ENCODE measurements at regions not wholly inside any gene's neighbourhood (a gene's known extent, or its start where the extent isn't known, plus 50 kb on each side); places are given as distances from the start of the nearest gene placed in this dataset.
A peak's percentile ranks its signal among the peaks of the same experiment; 100 is the strongest.

GRCh38 chr10:113381981-113382509 is 170.8 kb upstream of the HABP2 start:
- peaks cover 0 to 5% (median 3%) of the 10 kb centered on the region in 3 donors for H3K27me3 Mint-ChIP-seq (ENCODE audit: low read depth in 3 of 3)

GRCh38 chr10:113382691-113383090 is 170.2 kb upstream of the HABP2 start:
- H3K27ac Mint-ChIP-seq = peak overlapping the region; percentile 96 to 99 (median 98)
- no peaks in the 10 kb centered on the region for H3K9me3 Mint-ChIP-seq
- H3K4me1 Mint-ChIP-seq = peaks cover 24 to 37% of the 10 kb centered on the region in 2 donors
- peak overlapping the region; percentile 88 to 96 (median 90) for H3K4me3 Mint-ChIP-seq
- peaks cover 0 to 4% (median 3%) of the 10 kb centered on the region in 3 donors for H3K27me3 Mint-ChIP-seq (ENCODE audit: low read depth in 3 of 3)
- H3K36me3 Mint-ChIP-seq = no peaks in the 10 kb centered on the region
- DNase-seq = no peak

More at GRCh38 chr10:113381981-113382509, 170.8 kb upstream of the HABP2 start:
- Mint-ChIP-seq H3K4me1 (peaks cover 24 to 37% of the 10 kb centered on the region in 2 donors), H3K4me3 (peak overlapping the region; percentile 88 to 96 (median 90)), H3K36me3 (no peaks in the 10 kb centered on the region), H3K9me3 (no peaks in the 10 kb centered on the region), H3K27ac (peak overlapping the region; percentile 96 to 99 (median 98))
- DNase-seq = peak; percentile 47 to 65 (median 64)

DNA sequence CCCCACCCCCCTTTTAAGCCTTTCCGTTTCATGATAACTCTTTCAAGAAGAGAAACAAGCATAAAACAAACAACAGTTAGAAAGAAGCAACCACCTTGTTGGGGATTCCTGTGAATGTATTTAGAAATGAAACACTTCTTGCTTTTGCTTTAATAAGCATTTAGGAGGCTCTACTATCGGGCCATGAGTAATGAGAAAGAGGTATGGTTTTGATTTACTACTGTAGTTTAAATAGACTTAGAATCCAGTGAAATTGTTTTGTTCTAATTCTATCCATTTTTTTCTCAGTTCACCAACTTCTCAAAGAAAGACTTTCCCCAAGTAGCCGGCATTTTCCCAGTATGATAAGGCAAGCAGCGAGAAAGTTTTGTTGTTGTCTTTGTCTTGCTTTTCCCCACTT is 168.7 kb upstream of the HABP2 start:
- Mint-ChIP-seq H3K4me1 (peaks cover 24 to 37% of the 10 kb centered on the region in 2 donors), H3K4me3 (no peak overlapping the region), H3K27ac (no peak overlapping the region), H3K27me3 (ENCODE audit: low read depth in 3 of 3) (peaks cover 0 to 4% (median 2%) of the 10 kb centered on the region in 3 donors), H3K9me3 (no peaks in the 10 kb centered on the region), H3K36me3 (no peaks in the 10 kb centered on the region)
- no peak for DNase-seq

GRCh38 chr10:113385021-113385999 is 167.5 kb upstream of the HABP2 start:
- Mint-ChIP-seq H3K9me3 (no peaks in the 10 kb centered on the region), H3K4me1 (peaks cover 24 to 37% of the 10 kb centered on the region in 2 donors), H3K27me3 (ENCODE audit: low read depth in 3 of 3) (peaks cover 0 to 4% (median 4%) of the 10 kb centered on the region in 3 donors), H3K27ac (peak overlapping the region in 1 of 6 donors; percentile 27), H3K4me3 (peak overlapping the region in 4 of 5 donors; percentile 30 to 40 (median 35)), H3K36me3 (no peaks in the 10 kb centered on the region)
- peak; percentile 57 to 70 (median 64) for DNase-seq

DNA sequence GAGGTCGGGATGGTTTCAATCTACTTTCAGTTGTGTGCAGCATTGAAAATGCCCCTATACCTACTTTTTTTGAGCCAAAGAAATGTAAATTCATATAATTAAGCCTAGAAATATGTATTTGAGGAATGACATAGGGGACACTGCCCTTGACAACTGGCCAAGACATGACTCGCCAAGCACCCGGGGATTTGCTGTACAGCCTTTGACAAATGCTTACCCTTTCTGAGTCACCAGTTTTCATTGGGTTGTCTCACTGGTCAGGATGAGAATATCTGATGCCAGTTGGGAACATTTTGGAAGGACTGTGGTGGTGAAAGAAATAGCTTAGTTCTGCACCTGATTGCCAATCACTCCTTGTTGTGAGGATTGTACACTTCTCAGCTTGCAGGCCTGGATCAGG is 166.8 kb upstream of the HABP2 start:
- H3K27ac Mint-ChIP-seq = no peak overlapping the region

GRCh38 chr10:113389969-113390368 is 162.9 kb upstream of the HABP2 start:
- DNase-seq = no peak
- Mint-ChIP-seq H3K27me3 (ENCODE audit: low read depth in 3 of 3) (peaks cover 0 to 11% (median 4%) of the 10 kb centered on the region in 3 donors), H3K9me3 (no peaks in the 10 kb centered on the region), H3K36me3 (no peaks in the 10 kb centered on the region), H3K27ac (no peak overlapping the region), H3K4me1 (peaks cover 2 to 3% of the 10 kb centered on the region in 2 donors), H3K4me3 (no peak overlapping the region)

More for the DNA sequence above, 166.8 kb upstream of the HABP2 start:
- Mint-ChIP-seq H3K27me3 (ENCODE audit: low read depth in 3 of 3) (peaks cover 0 to 6% (median 4%) of the 10 kb centered on the region in 3 donors), H3K9me3 (no peaks in the 10 kb centered on the region), H3K4me3 (no peak overlapping the region), H3K36me3 (no peaks in the 10 kb centered on the region), H3K4me1 (peaks cover 23 to 35% of the 10 kb centered on the region in 2 donors)
- DNase-seq = no peak

DNA sequence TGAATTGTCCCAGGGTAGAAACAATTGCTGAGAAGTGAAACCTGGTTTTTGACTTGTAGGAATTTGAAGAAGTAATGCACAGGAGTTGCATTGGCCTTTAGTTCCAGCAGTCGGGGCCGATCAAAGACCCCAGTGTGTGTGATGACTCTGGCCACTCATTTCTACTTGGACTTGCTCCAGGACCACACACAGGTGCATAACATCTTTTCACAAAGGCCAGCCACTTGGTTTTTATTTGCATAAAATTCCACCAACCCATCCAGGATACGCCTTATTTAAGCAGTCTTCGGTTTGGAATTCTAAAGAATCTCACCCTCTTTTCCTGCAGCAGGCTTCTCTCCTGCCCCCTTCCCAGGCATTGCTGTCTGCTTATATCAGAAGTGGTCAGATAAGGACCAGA is 162.0 kb upstream of the HABP2 start:
- Mint-ChIP-seq H3K27ac (no peak overlapping the region), H3K36me3 (no peaks in the 10 kb centered on the region), H3K9me3 (no peaks in the 10 kb centered on the region), H3K27me3 (ENCODE audit: low read depth in 3 of 3) (peaks cover 2 to 11% (median 4%) of the 10 kb centered on the region in 3 donors), H3K4me1 (no peaks in the 10 kb centered on the region), H3K4me3 (no peak overlapping the region)
- DNase-seq = no peak

DNA sequence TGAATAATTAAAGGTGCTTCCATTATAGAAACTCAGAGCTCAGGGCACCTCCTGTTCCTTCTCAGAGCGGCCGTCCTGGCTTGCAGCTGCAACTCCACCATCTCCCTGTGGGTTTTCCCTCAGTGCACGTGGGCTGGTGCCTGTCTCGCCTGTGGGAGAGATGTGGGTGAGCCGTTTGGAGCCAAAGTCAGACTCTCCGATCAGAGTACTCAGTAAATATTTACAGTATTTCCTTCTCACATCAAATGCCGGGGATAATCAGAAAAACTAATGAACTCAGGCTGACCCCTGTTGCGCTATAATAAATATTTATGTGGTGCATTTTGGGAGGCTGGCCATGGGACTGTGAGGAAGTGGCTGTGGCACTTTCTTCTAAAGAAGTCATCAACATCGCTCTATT is 155.8 kb upstream of the HABP2 start:
- no peak for DNase-seq
- Mint-ChIP-seq H3K9me3 (no peaks in the 10 kb centered on the region), H3K4me1 (no peaks in the 10 kb centered on the region), H3K27ac (no peak overlapping the region), H3K4me3 (no peak overlapping the region), H3K36me3 (no peaks in the 10 kb centered on the region), H3K27me3 (ENCODE audit: low read depth in 3 of 3) (peaks cover 0 to 6% (median 6%) of the 10 kb centered on the region in 3 donors)

- Mint-ChIP-seq H3K4me3 (no peak overlapping the region), H3K36me3 (no peaks in the 10 kb centered on the region), H3K4me1 (no peaks in the 10 kb centered on the region), H3K27me3 (ENCODE audit: low read depth in 3 of 3) (peaks cover 0 to 6% (median 2%) of the 10 kb centered on the region in 3 donors), H3K9me3 (no peaks in the 10 kb centered on the region), H3K27ac (no peak overlapping the region)
- DNase-seq = no peak
These were observed 153.8 kb upstream of the HABP2 start for GRCh38 chr10:113399065-113399464.

- Mint-ChIP-seq H3K36me3 (no peaks in the 10 kb centered on the region), H3K27me3 (ENCODE audit: low read depth in 3 of 3) (peaks cover 0 to 3% (median 2%) of the 10 kb centered on the region in 3 donors), H3K4me1 (no peaks in the 10 kb centered on the region), H3K4me3 (no peak overlapping the region), H3K9me3 (no peaks in the 10 kb centered on the region), H3K27ac (no peak overlapping the region)
- no peak for DNase-seq
These were observed 150.3 kb upstream of the HABP2 start for GRCh38 chr10:113402602-113403001.

DNA sequence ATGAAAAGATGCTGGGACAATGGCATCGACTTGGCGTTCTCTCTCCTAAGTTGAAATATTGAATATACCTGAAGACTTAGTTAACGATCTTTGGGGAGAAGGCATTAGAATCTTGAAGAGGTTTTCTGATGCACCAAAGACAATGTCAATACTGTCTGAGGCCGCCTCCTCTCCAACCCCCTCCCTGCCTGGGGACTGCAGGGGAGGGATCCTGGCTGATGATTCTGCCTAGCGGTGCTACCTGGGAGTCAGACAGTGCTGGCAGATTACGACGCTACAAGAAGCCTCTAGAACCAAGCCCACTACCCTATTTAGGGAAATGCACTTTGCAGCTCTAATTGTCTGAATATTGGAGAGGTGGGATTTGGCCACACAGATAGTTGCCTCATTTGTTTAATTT is 145.6 kb upstream of the HABP2 start:
- Mint-ChIP-seq H3K27ac (no peak overlapping the region), H3K4me3 (no peak overlapping the region), H3K9me3 (peaks cover 0 to 2% (median 0%) of the 10 kb centered on the region in 6 donors), H3K27me3 (ENCODE audit: low read depth in 3 of 3) (peaks cover 2 to 4% (median 3%) of the 10 kb centered on the region in 3 donors), H3K4me1 (no peaks in the 10 kb centered on the region), H3K36me3 (no peaks in the 10 kb centered on the region)
- DNase-seq = no peak

DNA sequence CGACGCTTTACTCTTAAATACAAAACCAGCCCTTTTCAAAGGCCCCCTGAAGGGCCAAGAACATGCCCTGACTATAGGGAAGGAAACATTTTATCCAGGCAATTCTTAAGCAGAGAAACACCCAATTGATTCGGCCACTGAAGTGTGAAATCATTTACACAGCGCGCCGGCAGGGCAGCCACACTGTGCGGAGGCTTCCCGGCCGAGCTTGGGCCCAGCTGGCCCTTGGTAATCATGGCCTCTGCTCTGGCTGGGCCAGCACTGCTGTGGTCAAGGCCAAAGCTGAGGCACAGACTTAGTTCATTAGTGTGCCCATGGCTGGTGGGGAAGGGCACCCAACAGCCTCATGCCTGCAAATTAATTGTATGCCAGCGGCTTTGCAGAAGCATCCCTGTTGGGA is 143.7 kb upstream of the HABP2 start:
- Mint-ChIP-seq H3K9me3 (peaks cover 0 to 4% (median 0%) of the 10 kb centered on the region in 6 donors), H3K27me3 (ENCODE audit: low read depth in 3 of 3) (peaks cover 2 to 4% (median 3%) of the 10 kb centered on the region in 3 donors), H3K4me1 (no peaks in the 10 kb centered on the region), H3K36me3 (no peaks in the 10 kb centered on the region), H3K4me3 (no peak overlapping the region), H3K27ac (no peak overlapping the region)
- DNase-seq = no peak

DNA sequence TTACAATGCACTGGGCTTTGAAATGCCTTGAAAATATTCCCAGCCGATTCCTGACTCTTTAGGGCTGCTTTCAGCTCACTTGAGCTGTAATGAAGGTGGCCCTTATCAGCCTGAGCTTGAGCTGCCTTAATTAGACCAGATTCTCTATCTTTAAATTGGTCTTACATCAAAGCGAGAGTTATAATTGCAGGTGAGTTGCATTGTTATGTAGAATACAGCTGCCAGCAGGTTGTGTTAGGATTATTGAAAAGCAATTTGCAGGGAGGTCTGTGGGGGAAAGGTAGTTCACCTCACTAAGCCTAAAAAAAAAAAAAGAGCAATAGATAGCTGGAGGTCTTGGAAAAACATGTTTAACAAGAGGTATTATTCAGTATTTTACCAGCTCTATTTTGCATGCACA is 142.2 kb upstream of the HABP2 start:
- Mint-ChIP-seq H3K4me3 (no peak overlapping the region), H3K4me1 (no peaks in the 10 kb centered on the region), H3K36me3 (no peaks in the 10 kb centered on the region), H3K27ac (no peak overlapping the region), H3K9me3 (peaks cover 0 to 4% (median 0%) of the 10 kb centered on the region in 6 donors), H3K27me3 (ENCODE audit: low read depth in 3 of 3) (peaks cover 3 to 8% (median 6%) of the 10 kb centered on the region in 3 donors)
- DNase-seq = no peak

DNA sequence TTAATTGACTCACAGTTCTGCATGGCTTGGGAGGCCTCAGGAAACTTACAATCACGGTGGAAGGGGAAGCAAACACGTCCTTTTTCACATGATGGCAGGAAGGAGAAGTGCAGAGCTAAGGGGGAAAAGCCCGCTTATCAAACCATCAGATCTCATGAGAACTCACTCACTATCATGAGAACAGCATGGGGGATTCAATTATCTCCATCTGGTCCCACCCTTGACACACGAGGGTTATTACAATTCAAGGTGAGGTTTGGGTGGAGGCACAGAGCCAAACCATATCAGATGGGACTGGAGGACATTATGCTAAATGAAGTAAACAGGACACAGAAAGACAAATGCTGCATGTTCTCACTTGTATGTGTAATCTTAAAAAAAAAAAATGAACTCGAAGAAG is 141.4 kb upstream of the HABP2 start:
- Mint-ChIP-seq H3K27me3 (ENCODE audit: low read depth in 3 of 3) (peaks cover 3 to 13% (median 7%) of the 10 kb centered on the region in 3 donors), H3K36me3 (no peaks in the 10 kb centered on the region), H3K4me1 (no peaks in the 10 kb centered on the region), H3K27ac (no peak overlapping the region), H3K4me3 (no peak overlapping the region), H3K9me3 (peaks cover 0 to 6% (median 0%) of the 10 kb centered on the region in 6 donors)
- no peak for DNase-seq

All from immature natural killer cell (primary cell).